ENCODE measurements at regions not wholly inside any gene's neighbourhood (a gene's known extent, or its start where the extent isn't known, plus 50 kb on each side); places are given as distances from the start of the nearest gene placed in this dataset.

DNA sequence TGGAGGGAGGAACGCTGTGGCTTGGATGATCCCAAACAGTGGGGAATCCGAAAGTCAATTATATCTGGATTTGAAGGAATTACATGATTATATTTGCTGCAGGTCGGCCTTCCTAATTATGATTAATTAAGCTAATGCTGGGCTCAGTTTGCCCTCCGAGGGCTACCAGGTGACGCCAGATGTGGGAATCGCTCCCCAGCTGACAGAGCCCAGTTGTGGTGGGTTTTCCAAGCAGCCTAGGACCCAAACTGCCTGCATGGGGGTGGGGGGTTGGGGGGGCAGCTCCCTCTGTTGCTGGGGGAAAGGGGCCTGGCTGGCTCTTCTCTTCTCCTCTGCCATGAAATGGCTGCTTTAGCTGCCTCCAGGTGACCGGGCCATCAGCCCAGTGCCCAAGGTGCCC is 147.6 kb upstream of the C1orf174 start:
- TF ChIP-seq EP300 (IDR thresholded peaks at IDR 0.05; ENCODE audit: borderline replicate concordance) (no peak), NFIC (IDR thresholded peaks at IDR 0.05) (no peak), TCF12 (IDR thresholded peaks at IDR 0.05; ENCODE audit: low read depth) (no peak), CREB1 (IDR thresholded peaks at IDR 0.05; ENCODE audit: low read depth) (no peak), RAD21 (IDR thresholded peaks at IDR 0.05; ENCODE audit: low read depth) (no peak), ZBTB7A (IDR thresholded peaks at IDR 0.05; ENCODE audit: low read depth) (no peak), CEBPB (IDR thresholded peaks at IDR 0.05) (no peak), FOXM1 (IDR thresholded peaks at IDR 0.05; ENCODE audit: borderline replicate concordance, low read depth) (no peak), EGR1 (IDR thresholded peaks at IDR 0.05) (no peak), TAF1 (IDR thresholded peaks at IDR 0.05; ENCODE audit: low read depth) (no peak), YY1 (IDR thresholded peaks at IDR 0.05; ENCODE audit: low read depth) (no peak), TEAD4 (IDR thresholded peaks at IDR 0.05) (no peak)
- TF ChIP-seq, protein P1, sequence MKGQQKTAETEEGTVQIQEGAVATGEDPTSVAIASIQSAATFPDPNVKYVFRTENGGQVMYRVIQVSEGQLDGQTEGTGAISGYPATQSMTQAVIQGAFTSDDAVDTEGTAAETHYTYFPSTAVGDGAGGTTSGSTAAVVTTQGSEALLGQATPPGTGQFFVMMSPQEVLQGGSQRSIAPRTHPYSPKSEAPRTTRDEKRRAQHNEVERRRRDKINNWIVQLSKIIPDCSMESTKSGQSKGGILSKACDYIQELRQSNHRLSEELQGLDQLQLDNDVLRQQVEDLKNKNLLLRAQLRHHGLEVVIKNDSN (IDR thresholded peaks at IDR 0.05) = no peak
- TF ChIP-seq, protein P2, sequence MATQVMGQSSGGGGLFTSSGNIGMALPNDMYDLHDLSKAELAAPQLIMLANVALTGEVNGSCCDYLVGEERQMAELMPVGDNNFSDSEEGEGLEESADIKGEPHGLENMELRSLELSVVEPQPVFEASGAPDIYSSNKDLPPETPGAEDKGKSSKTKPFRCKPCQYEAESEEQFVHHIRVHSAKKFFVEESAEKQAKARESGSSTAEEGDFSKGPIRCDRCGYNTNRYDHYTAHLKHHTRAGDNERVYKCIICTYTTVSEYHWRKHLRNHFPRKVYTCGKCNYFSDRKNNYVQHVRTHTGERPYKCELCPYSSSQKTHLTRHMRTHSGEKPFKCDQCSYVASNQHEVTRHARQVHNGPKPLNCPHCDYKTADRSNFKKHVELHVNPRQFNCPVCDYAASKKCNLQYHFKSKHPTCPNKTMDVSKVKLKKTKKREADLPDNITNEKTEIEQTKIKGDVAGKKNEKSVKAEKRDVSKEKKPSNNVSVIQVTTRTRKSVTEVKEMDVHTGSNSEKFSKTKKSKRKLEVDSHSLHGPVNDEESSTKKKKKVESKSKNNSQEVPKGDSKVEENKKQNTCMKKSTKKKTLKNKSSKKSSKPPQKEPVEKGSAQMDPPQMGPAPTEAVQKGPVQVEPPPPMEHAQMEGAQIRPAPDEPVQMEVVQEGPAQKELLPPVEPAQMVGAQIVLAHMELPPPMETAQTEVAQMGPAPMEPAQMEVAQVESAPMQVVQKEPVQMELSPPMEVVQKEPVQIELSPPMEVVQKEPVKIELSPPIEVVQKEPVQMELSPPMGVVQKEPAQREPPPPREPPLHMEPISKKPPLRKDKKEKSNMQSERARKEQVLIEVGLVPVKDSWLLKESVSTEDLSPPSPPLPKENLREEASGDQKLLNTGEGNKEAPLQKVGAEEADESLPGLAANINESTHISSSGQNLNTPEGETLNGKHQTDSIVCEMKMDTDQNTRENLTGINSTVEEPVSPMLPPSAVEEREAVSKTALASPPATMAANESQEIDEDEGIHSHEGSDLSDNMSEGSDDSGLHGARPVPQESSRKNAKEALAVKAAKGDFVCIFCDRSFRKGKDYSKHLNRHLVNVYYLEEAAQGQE (IDR thresholded peaks at IDR 0.05; ENCODE audit: low read depth) = no peak
- TF ChIP-seq, protein P3, sequence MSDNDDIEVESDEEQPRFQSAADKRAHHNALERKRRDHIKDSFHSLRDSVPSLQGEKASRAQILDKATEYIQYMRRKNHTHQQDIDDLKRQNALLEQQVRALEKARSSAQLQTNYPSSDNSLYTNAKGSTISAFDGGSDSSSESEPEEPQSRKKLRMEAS (IDR thresholded peaks at IDR 0.05) = no peak

DNA sequence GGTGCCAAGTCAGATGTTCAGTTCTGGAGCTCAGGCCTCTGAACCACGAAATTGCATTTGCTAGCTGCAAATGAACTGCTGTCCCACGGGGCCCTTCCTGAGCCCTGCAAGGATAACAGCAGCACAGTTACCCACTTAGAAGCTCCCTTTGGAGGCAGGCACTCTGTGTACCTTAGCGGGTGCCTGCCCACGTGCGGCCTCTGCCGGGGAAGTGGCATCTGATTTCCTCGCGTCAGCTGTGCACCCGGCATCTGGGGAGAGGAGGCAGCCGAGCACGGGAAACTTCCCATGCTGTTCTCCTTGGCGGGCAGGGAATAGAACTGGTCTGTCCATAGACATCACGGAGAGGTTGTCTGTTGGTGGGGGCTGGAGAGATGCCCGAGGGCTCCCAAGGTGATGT is 148.0 kb upstream of the C1orf174 start:
- no peak for TF ChIP-seq TEAD4 (IDR thresholded peaks at IDR 0.05)

DNA sequence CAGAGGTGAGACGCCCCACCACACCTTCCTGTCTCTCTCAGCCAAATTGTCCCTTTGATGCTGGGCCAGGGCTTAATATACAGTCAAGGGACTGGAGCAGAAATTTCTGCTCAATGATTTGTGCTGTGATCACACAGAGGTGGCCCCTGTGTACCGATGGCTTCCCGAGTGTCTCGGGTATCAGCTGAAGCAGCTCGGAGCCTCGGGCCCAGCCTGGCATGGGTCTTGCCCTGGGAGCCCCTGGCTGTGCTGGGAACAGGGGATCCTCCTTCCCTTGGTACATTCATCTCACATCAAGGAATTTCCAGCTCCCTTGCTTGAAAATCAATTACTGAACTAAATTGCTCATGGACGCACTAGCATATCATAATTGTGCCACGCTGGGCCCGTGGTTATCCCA is 148.8 kb upstream of the C1orf174 start:
- TF ChIP-seq ZBTB7A (IDR thresholded peaks at IDR 0.05; ENCODE audit: low read depth) (no peak), TEAD4 (IDR thresholded peaks at IDR 0.05) (no peak), TAF1 (IDR thresholded peaks at IDR 0.05; ENCODE audit: low read depth) (no peak), EGR1 (IDR thresholded peaks at IDR 0.05) (no peak), RAD21 (IDR thresholded peaks at IDR 0.05; ENCODE audit: low read depth) (no peak), FOXM1 (IDR thresholded peaks at IDR 0.05; ENCODE audit: borderline replicate concordance, low read depth) (no peak)
- TF ChIP-seq, protein P3 (IDR thresholded peaks at IDR 0.05) = no peak
- TF ChIP-seq, protein P1 (IDR thresholded peaks at IDR 0.05) = no peak
- TF ChIP-seq, protein P2 (IDR thresholded peaks at IDR 0.05; ENCODE audit: low read depth) = no peak

DNA sequence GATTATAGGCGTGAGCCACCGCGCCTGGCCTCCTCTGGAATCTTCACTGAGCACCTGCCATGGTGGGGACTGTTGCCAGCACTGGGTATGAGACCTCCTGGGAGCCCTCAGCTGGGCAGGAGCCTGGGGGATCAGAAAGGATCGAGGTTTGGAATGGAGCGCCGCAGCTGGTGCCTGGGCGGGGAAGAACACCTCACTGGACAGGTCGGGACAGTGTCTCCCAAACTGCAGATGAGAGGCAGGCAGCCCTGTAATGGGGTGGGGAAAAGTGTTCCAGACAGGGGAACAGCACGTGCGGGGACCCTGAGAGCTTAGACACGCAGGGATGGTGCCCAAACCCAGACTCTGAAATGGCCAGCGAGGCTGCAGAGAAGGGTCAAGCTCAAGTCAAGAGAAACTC is 150.9 kb upstream of the C1orf174 start:
- TF ChIP-seq, protein P2 (IDR thresholded peaks at IDR 0.05; ENCODE audit: low read depth) = no peak
- no peak for TF ChIP-seq YY1 (IDR thresholded peaks at IDR 0.05; ENCODE audit: low read depth)
- no peak for TF ChIP-seq CEBPB (IDR thresholded peaks at IDR 0.05)
- no peak for TF ChIP-seq CREB1 (IDR thresholded peaks at IDR 0.05; ENCODE audit: low read depth)
- no peak for TF ChIP-seq ZBTB7A (IDR thresholded peaks at IDR 0.05; ENCODE audit: low read depth)
- TF ChIP-seq NFIC (IDR thresholded peaks at IDR 0.05) = no peak
- no peak for TF ChIP-seq TCF12 (IDR thresholded peaks at IDR 0.05; ENCODE audit: low read depth)
- TF ChIP-seq RAD21 (IDR thresholded peaks at IDR 0.05; ENCODE audit: low read depth) = no peak
- TF ChIP-seq EP300 (IDR thresholded peaks at IDR 0.05; ENCODE audit: borderline replicate concordance) = no peak
- TF ChIP-seq, protein P1 (IDR thresholded peaks at IDR 0.05) = no peak
- TF ChIP-seq, protein P3 (IDR thresholded peaks at IDR 0.05) = no peak
- TF ChIP-seq TEAD4 (IDR thresholded peaks at IDR 0.05) = no peak
- TF ChIP-seq TAF1 (IDR thresholded peaks at IDR 0.05; ENCODE audit: low read depth) = no peak
- TF ChIP-seq EGR1 (IDR thresholded peaks at IDR 0.05) = no peak
- TF ChIP-seq FOXM1 (IDR thresholded peaks at IDR 0.05; ENCODE audit: borderline replicate concordance, low read depth) = no peak

Measured in Ishikawa (cell line).